ENCODE measurements at regions not wholly inside any gene's neighbourhood (a gene's known extent, or its start where the extent isn't known, plus 50 kb on each side); places are given as distances from the start of the nearest gene placed in this dataset.

GRCh38 chr1:229964281-229964680 is 102.8 kb upstream of the GALNT2 start:
- H3K23ac ChIP-seq (ENCODE audit: low read depth, low read length, poor library complexity): no peak overlapping the region
- no peak overlapping the region for H3K27ac ChIP-seq (replicated peaks; ENCODE audit: low read length)
- no peak overlapping the region for H3K14ac ChIP-seq (ENCODE audit: low read length)
- H2BK15ac ChIP-seq (ENCODE audit: low read length): no peak overlapping the region
- no peak overlapping the region for H3K4me2 ChIP-seq (ENCODE audit: insufficient read depth, low read length, poor library complexity, severe bottlenecking)
- no CpG with 5 or more reads among the region's 2 CpGs for WGBS, 2 donors (ENCODE audit: extremely low coverage in 2 of 2, insufficient read length in 2 of 2, insufficient replicate concordance in 1 of 2)
- no peak overlapping the region for H3K18ac ChIP-seq (ENCODE audit: low read length)
- no peak overlapping the region for H2BK12ac ChIP-seq (ENCODE audit: low read length)
- no peaks in the 10 kb centered on the region for H3K9me3 ChIP-seq (replicated peaks in 1 of 2; ENCODE audit: control insufficient read depth in 2 of 2, insufficient read depth in 1 of 2, low read depth in 1 of 2, low read length in 2 of 2)
- no peaks in the 10 kb centered on the region for H3K27me3 ChIP-seq (ENCODE audit: control insufficient read depth in 3 of 3, insufficient read depth in 3 of 3, low read depth in 1 of 3, low read length in 3 of 3)
- no peaks in the 10 kb centered on the region for H3K36me3 ChIP-seq (replicated peaks in 1 of 2; ENCODE audit: control insufficient read depth in 2 of 2, insufficient read depth in 2 of 2, low read length in 2 of 2)
- H2AK5ac ChIP-seq (ENCODE audit: low read depth, low read length): no peak overlapping the region
- H3K4ac ChIP-seq (ENCODE audit: low read length): no peak overlapping the region
- no peaks in the 10 kb centered on the region for H3K79me1 ChIP-seq (ENCODE audit: low read depth, low read length)
- H3K4me3 ChIP-seq (ENCODE audit: low read length in 2 of 2): no peak overlapping the region
- no peaks in the 10 kb centered on the region for H3K4me1 ChIP-seq (ENCODE audit: control insufficient read depth in 2 of 2, insufficient read depth in 1 of 2, low read depth in 1 of 2, low read length in 2 of 2)
- H2BK5ac ChIP-seq (ENCODE audit: low read length): no peak overlapping the region
- no peak overlapping the region for H4K91ac ChIP-seq (ENCODE audit: low read depth, low read length, poor library complexity)
- no peak overlapping the region for H3K9ac ChIP-seq (ENCODE audit: low read depth, low read length, poor library complexity)
- H2BK120ac ChIP-seq (ENCODE audit: low read depth, low read length): no peak overlapping the region
- H4K8ac ChIP-seq (ENCODE audit: low read depth, low read length): no peak overlapping the region
- no peak for DNase-seq (ENCODE audit: low spot score)
- no peak overlapping the region for H2AFZ ChIP-seq (ENCODE audit: low read length)

DNA sequence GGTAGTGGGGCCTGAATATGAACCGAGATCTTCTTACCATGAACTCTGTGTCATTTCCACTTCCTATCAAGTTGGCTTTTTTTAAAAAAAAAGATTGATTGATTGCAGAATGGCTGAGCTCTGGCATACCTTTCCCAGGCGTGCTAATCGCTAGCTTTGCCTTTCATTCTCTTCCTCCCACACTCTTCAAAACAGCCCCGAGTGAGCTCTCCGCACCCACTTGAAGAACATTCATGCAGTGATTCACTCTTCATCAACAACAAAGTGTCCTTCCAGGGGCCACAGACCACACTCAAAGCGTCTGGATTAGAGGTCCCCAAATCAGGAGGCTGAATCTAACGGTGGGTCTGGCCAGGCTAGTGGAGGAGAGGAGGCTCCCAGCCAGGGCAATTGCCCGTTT is 96.3 kb upstream of the GALNT2 start:
- H3K14ac ChIP-seq (ENCODE audit: low read length): no peak overlapping the region
- no peak overlapping the region for H3K4ac ChIP-seq (ENCODE audit: low read length)
- H3K4me2 ChIP-seq (ENCODE audit: insufficient read depth, low read length, poor library complexity, severe bottlenecking): no peak overlapping the region
- no peaks in the 10 kb centered on the region for H3K79me1 ChIP-seq (ENCODE audit: low read depth, low read length)
- H3K9me3 ChIP-seq (replicated peaks in 1 of 2; ENCODE audit: control insufficient read depth in 2 of 2, insufficient read depth in 1 of 2, low read depth in 1 of 2, low read length in 2 of 2): peaks cover 0 to 2% of the 10 kb centered on the region in 2 donors
- H3K4me1 ChIP-seq (ENCODE audit: control insufficient read depth in 2 of 2, insufficient read depth in 1 of 2, low read depth in 1 of 2, low read length in 2 of 2): no peaks in the 10 kb centered on the region
- no CpG with 5 or more reads among the region's 8 CpGs for WGBS, 2 donors (ENCODE audit: extremely low coverage in 2 of 2, insufficient read length in 2 of 2, insufficient replicate concordance in 1 of 2)
- H4K8ac ChIP-seq (ENCODE audit: low read depth, low read length): no peak overlapping the region
- no peak for DNase-seq (ENCODE audit: low spot score)
- no peak overlapping the region for H3K27ac ChIP-seq (replicated peaks; ENCODE audit: low read length)
- H3K4me3 ChIP-seq (ENCODE audit: low read length in 2 of 2): no peak overlapping the region
- H3K27me3 ChIP-seq (ENCODE audit: control insufficient read depth in 3 of 3, insufficient read depth in 3 of 3, low read depth in 1 of 3, low read length in 3 of 3): no peaks in the 10 kb centered on the region
- no peak overlapping the region for H2BK5ac ChIP-seq (ENCODE audit: low read length)
- H3K23ac ChIP-seq (ENCODE audit: low read depth, low read length, poor library complexity): no peak overlapping the region
- H2BK15ac ChIP-seq (ENCODE audit: low read length): no peak overlapping the region
- peak overlapping the region; percentile 47 for H2AK5ac ChIP-seq (ENCODE audit: low read depth, low read length)
- H2AFZ ChIP-seq (ENCODE audit: low read length): no peak overlapping the region
- H3K18ac ChIP-seq (ENCODE audit: low read length): no peak overlapping the region
- no peak overlapping the region for H3K9ac ChIP-seq (ENCODE audit: low read depth, low read length, poor library complexity)
- no peak overlapping the region for H4K91ac ChIP-seq (ENCODE audit: low read depth, low read length, poor library complexity)
- no peak overlapping the region for H2BK120ac ChIP-seq (ENCODE audit: low read depth, low read length)
- H3K36me3 ChIP-seq (replicated peaks in 1 of 2; ENCODE audit: control insufficient read depth in 2 of 2, insufficient read depth in 2 of 2, low read length in 2 of 2): no peaks in the 10 kb centered on the region
- H2BK12ac ChIP-seq (ENCODE audit: low read length): no peak overlapping the region

DNA sequence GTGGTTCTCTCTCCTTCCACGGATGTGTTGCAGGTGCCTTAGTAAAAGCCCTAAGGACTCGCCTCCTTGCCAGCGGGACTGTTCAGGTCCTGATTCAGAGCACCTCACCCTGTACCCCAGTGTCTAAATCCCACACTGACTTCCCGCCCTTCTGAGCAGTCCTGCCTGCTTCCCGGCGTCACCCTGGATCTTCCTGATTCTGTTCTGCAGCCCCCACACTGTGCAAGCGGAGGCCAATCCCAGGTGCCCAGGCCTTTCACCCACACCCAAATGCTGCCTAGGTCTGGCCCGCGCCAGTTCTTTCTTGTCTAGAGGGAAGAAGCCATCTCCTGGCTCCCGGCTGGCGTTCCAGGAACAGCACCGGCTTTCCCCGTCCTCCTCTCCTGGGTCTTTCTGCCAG is 95.9 kb upstream of the GALNT2 start:
- Histone ChIP-seq H3K4me1 (ENCODE audit: control insufficient read depth in 2 of 2, insufficient read depth in 1 of 2, low read depth in 1 of 2, low read length in 2 of 2) (no peaks in the 10 kb centered on the region), H3K23ac (ENCODE audit: low read depth, low read length, poor library complexity) (no peak overlapping the region), H3K18ac (ENCODE audit: low read length) (peak overlapping the region; percentile 24), H4K8ac (ENCODE audit: low read depth, low read length) (no peak overlapping the region), H2AFZ (ENCODE audit: low read length) (no peak overlapping the region), H3K36me3 (replicated peaks in 1 of 2; ENCODE audit: control insufficient read depth in 2 of 2, insufficient read depth in 2 of 2, low read length in 2 of 2) (no peaks in the 10 kb centered on the region), H2BK5ac (ENCODE audit: low read length) (no peak overlapping the region), H4K91ac (ENCODE audit: low read depth, low read length, poor library complexity) (peak overlapping the region; percentile 3), H3K9ac (ENCODE audit: low read depth, low read length, poor library complexity) (no peak overlapping the region), H3K79me1 (ENCODE audit: low read depth, low read length) (no peaks in the 10 kb centered on the region), H2BK12ac (ENCODE audit: low read length) (no peak overlapping the region), H3K4me3 (ENCODE audit: low read length in 2 of 2) (no peak overlapping the region), H3K4ac (ENCODE audit: low read length) (no peak overlapping the region), H3K14ac (ENCODE audit: low read length) (no peak overlapping the region), H3K27me3 (ENCODE audit: control insufficient read depth in 3 of 3, insufficient read depth in 3 of 3, low read depth in 1 of 3, low read length in 3 of 3) (no peaks in the 10 kb centered on the region), H2AK5ac (ENCODE audit: low read depth, low read length) (peak overlapping the region; percentile 47), H2BK15ac (ENCODE audit: low read length) (no peak overlapping the region), H3K4me2 (ENCODE audit: insufficient read depth, low read length, poor library complexity, severe bottlenecking) (no peak overlapping the region), H3K27ac (replicated peaks; ENCODE audit: low read length) (no peak overlapping the region), H3K9me3 (replicated peaks in 1 of 2; ENCODE audit: control insufficient read depth in 2 of 2, insufficient read depth in 1 of 2, low read depth in 1 of 2, low read length in 2 of 2) (peaks cover 0 to 2% of the 10 kb centered on the region in 2 donors), H2BK120ac (ENCODE audit: low read depth, low read length) (no peak overlapping the region)
- DNase-seq (ENCODE audit: low spot score): no peak
- WGBS, 2 donors (ENCODE audit: extremely low coverage in 2 of 2, insufficient read length in 2 of 2, insufficient replicate concordance in 1 of 2): no CpG with 5 or more reads among the region's 13 CpGs

DNA sequence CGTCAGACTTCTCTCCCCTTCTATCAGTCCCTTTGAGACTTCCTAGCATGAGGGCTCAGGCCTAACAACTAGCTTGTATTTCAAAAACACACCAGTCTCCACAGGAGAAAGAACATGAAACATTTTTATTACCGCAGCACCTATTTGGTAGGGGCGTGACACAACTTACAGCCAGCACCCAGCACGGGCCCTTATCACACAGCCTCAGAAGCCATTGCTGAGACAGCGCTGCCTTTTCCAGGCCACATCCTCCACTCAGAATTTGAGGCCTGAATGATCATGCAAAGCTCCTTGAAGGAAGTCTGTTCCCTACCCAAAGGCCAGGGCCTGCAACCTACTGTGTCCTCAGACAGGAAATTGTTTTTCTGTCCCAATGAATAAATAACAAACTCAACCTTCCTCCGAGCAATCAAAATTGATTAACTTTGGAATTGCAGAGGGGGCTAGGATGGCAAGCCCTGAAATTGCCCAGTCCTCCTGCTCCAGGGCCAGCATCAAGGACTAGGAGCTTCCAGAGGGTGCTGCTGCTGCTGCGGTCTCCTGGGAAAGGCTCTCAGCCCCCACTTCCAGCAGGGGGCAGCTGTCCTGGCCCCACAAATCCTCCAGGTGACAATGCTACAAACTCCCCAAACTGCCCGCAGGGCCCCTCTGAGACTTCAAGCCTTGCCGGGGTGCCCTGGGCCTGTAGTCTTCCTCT is 94.3 kb upstream of the GALNT2 start:
- no peak overlapping the region for H3K4ac ChIP-seq (ENCODE audit: low read length)
- WGBS, 2 donors (ENCODE audit: extremely low coverage in 2 of 2, insufficient read length in 2 of 2, insufficient replicate concordance in 1 of 2): no CpG with 5 or more reads among the region's 9 CpGs
- no peak for DNase-seq (ENCODE audit: low spot score)

More for the DNA sequence above, 94.3 kb upstream of the GALNT2 start:
- Histone ChIP-seq H3K9ac (ENCODE audit: low read depth, low read length, poor library complexity) (no peak overlapping the region), H3K18ac (ENCODE audit: low read length) (peak overlapping the region; percentile 7), H2BK12ac (ENCODE audit: low read length) (no peak overlapping the region), H2BK5ac (ENCODE audit: low read length) (no peak overlapping the region), H2AK5ac (ENCODE audit: low read depth, low read length) (no peak overlapping the region), H3K23ac (ENCODE audit: low read depth, low read length, poor library complexity) (no peak overlapping the region), H2AFZ (ENCODE audit: low read length) (no peak overlapping the region), H2BK15ac (ENCODE audit: low read length) (no peak overlapping the region), H3K27ac (replicated peaks; ENCODE audit: low read length) (no peak overlapping the region), H3K4me1 (ENCODE audit: control insufficient read depth in 2 of 2, insufficient read depth in 1 of 2, low read depth in 1 of 2, low read length in 2 of 2) (no peaks in the 10 kb centered on the region), H4K91ac (ENCODE audit: low read depth, low read length, poor library complexity) (peak overlapping the region; percentile 38), H3K4me2 (ENCODE audit: insufficient read depth, low read length, poor library complexity, severe bottlenecking) (no peak overlapping the region), H3K36me3 (replicated peaks in 1 of 2; ENCODE audit: control insufficient read depth in 2 of 2, insufficient read depth in 2 of 2, low read length in 2 of 2) (no peaks in the 10 kb centered on the region), H4K8ac (ENCODE audit: low read depth, low read length) (no peak overlapping the region), H2BK120ac (ENCODE audit: low read depth, low read length) (no peak overlapping the region), H3K14ac (ENCODE audit: low read length) (no peak overlapping the region), H3K79me1 (ENCODE audit: low read depth, low read length) (no peaks in the 10 kb centered on the region), H3K27me3 (ENCODE audit: control insufficient read depth in 3 of 3, insufficient read depth in 3 of 3, low read depth in 1 of 3, low read length in 3 of 3) (no peaks in the 10 kb centered on the region), H3K9me3 (replicated peaks in 1 of 2; ENCODE audit: control insufficient read depth in 2 of 2, insufficient read depth in 1 of 2, low read depth in 1 of 2, low read length in 2 of 2) (peaks cover 2% of the 10 kb centered on the region in 2 donors), H3K4me3 (ENCODE audit: low read length in 2 of 2) (no peak overlapping the region)
